Stimulated activated CD4-positive, alpha-beta T cell treated with anti-CD3 and anti-CD28 coated beads, Interleukin-4, amount 100 ng/mL, for 1 hour (primary cell): ENCODE measurements at regions not wholly inside any gene's neighbourhood (a gene's known extent, or its start where the extent isn't known, plus 50 kb on each side); places are given as distances from the start of the nearest gene placed in this dataset.
"Not testable (repeated sequence)": the region's sequence is repeated elsewhere in the genome, so short reads cannot be mapped to it uniquely, and the experiment has no call there.

Experiments
- DNase-seq: peaks from one replicate; pipeline ENCODE4 v3.0.0-alpha.2; 2020

- DNase-seq, result no peak
These were observed 51.2 kb upstream of the PRR5 start for GRCh38 chr22:44650806-44651205.

- DNase-seq, result no peak
These were observed 53.0 kb upstream of the PRR5 start for GRCh38 chr22:44648821-44649565.

- no peak for DNase-seq
These were observed 53.8 kb upstream of the PRR5 start for GRCh38 chr22:44648085-44648820.

GRCh38 chr22:44647141-44647540, 54.9 kb upstream of the PRR5 start:
- no peak for DNase-seq

- DNase-seq, result no peak
These were observed 55.3 kb upstream of the PRR5 start for GRCh38 chr22:44646668-44647067.

- no peak for DNase-seq
These were observed 55.9 kb upstream of the PRR5 start for GRCh38 chr22:44646141-44646540.

GRCh38 chr22:44645531-44645930, 56.5 kb upstream of the PRR5 start:
- DNase-seq, result no peak

- no peak for DNase-seq
These were observed 56.9 kb upstream of the PRR5 start for GRCh38 chr22:44645083-44645482.

- DNase-seq, result not testable (repeated sequence)
These were observed 58.4 kb upstream of the PRR5 start for GRCh38 chr22:44643526-44644101.

- no peak for DNase-seq
These were observed 59.8 kb upstream of the PRR5 start for GRCh38 chr22:44642096-44642644.

GRCh38 chr22:44640618-44641155, 61.3 kb upstream of the PRR5 start:
- DNase-seq, result no peak

GRCh38 chr22:44639891-44640617, 62.0 kb upstream of the PRR5 start:
- no peak for DNase-seq

GRCh38 chr22:44638971-44639760, 62.8 kb upstream of the PRR5 start:
- DNase-seq, result no peak

- not testable (repeated sequence) for DNase-seq
These were observed 65.3 kb upstream of the PRR5 start for GRCh38 chr22:44636502-44637206.

- DNase-seq, result not testable (repeated sequence)
These were observed 66.4 kb upstream of the PRR5 start for GRCh38 chr22:44635567-44635966.

GRCh38 chr22:44634426-44635321, 67.3 kb upstream of the PRR5 start:
- DNase-seq, result no peak

- no peak for DNase-seq
These were observed 68.4 kb upstream of the PRR5 start for GRCh38 chr22:44633647-44634046.

GRCh38 chr22:44632541-44633396, 69.2 kb upstream of the PRR5 start:
- no peak for DNase-seq

- no peak for DNase-seq
These were observed 71.2 kb upstream of the PRR5 start for GRCh38 chr22:44630826-44631225.
